Left hindlimb (tissue), 1 donor: ENCODE measurements at regions not wholly inside any gene's neighbourhood (a gene's known extent, or its start where the extent isn't known, plus 50 kb on each side); places are given as distances from the start of the nearest gene placed in this dataset.
A peak's percentile ranks its signal among the peaks of the same experiment; 100 is the strongest.

Experiments
- DNase-seq: peaks from one replicate; pipeline ENCODE4 v3.0.0-alpha.2; 2018

- no peak for DNase-seq
Measured at GRCh38 chr22:27022896-27023361, 365.5 kb downstream of the MIAT start.

GRCh38 chr22:27023591-27023990 lies 366.2 kb downstream of the MIAT start:
- no peak for DNase-seq

- DNase-seq, result no peak
Measured at GRCh38 chr22:27024982-27025381, 367.6 kb downstream of the MIAT start.

GRCh38 chr22:27028093-27028492 lies 370.7 kb downstream of the MIAT start:
- DNase-seq, result no peak

GRCh38 chr22:27029584-27030130 lies 372.3 kb downstream of the MIAT start:
- no peak for DNase-seq

- peak; percentile 72 for DNase-seq
Measured at GRCh38 chr22:27032091-27032761, 374.8 kb downstream of the MIAT start.

- no peak for DNase-seq
Measured at GRCh38 chr22:27041745-27042310, 384.4 kb downstream of the MIAT start.

GRCh38 chr22:27043262-27043661 lies 385.9 kb downstream of the MIAT start:
- no peak for DNase-seq

GRCh38 chr22:27045103-27045947 lies 387.9 kb downstream of the MIAT start:
- no peak for DNase-seq

GRCh38 chr22:27046086-27046485 lies 388.7 kb downstream of the MIAT start:
- DNase-seq, result no peak

GRCh38 chr22:27046603-27047002 lies 389.2 kb downstream of the MIAT start:
- DNase-seq, result no peak

- DNase-seq, result no peak
Measured at GRCh38 chr22:27050771-27051170, 393.4 kb downstream of the MIAT start.

GRCh38 chr22:27051407-27051806 lies 394.0 kb downstream of the MIAT start:
- DNase-seq, result no peak

- DNase-seq, result no peak
Measured at GRCh38 chr22:27057717-27058116, 400.3 kb downstream of the MIAT start.

- no peak for DNase-seq
Measured at GRCh38 chr22:27060190-27060589, 402.8 kb downstream of the MIAT start.

GRCh38 chr22:27062910-27063309 lies 405.5 kb downstream of the MIAT start:
- DNase-seq, result no peak

GRCh38 chr22:27063406-27063805 lies 406.0 kb downstream of the MIAT start:
- DNase-seq, result no peak

- DNase-seq, result no peak
Measured at GRCh38 chr22:27063841-27064240, 406.5 kb downstream of the MIAT start.

- DNase-seq, result no peak
Measured at GRCh38 chr22:27064386-27064785, 407.0 kb downstream of the MIAT start.

GRCh38 chr22:27065279-27065678 lies 407.9 kb downstream of the MIAT start:
- no peak for DNase-seq

- DNase-seq, result no peak
Measured at GRCh38 chr22:27066856-27067255, 409.5 kb downstream of the MIAT start.

GRCh38 chr22:27068121-27068520 lies 410.7 kb downstream of the MIAT start:
- no peak for DNase-seq

- DNase-seq, result no peak
Measured at GRCh38 chr22:27070594-27070993, 413.2 kb downstream of the MIAT start.
